NCI-H748 (cell line): ENCODE measurements at regions not wholly inside any gene's neighbourhood (a gene's known extent, or its start where the extent isn't known, plus 50 kb on each side); places are given as distances from the start of the nearest gene placed in this dataset.

Source experiments
- DNase-seq: peaks from one replicate; lab custom pipeline; 2025; ENCODE audit not compliant: unreplicated experiment; lab: John Stamatoyannopoulos, UW

DNA sequence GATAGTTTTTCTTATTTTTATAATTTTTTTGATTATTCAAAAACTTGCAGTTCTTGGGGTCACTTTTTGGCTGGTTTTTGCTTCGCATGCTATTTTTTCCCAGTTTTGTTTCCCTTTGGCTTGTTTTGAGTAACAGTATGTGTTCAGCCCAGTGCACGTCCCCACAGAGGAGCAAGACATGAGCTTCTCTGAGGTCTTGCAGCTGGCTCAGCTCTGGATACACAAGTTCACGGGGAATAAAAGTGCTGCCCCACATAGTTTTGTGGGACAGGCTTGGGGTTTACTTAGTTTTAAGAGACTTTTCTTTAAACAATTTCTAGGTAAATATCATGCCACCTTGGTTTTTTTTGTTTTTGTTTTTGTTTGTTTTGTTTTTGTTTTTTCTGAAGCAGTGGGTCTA, 297.8 kb upstream of the IRX1 start:
- DNase-seq, result no peak

DNA sequence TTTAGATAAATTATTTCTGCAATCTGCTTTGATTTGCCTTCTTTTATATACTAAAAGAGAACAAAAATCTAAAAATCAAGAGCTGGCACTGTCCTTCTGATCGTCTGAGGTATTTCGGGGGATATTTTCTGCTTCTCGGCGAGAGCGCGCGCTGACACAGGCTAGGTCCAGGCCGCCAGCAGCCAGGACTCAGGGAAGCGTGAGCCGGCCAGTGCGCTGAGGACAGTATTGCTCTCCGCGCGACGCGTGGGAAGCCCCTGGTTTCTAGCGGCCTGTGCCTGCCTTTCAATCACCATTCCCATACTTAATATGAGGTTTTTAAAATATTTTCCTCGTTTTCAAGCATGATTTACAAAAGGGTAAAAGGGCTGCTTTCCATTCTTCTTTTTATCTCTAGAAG, 307.3 kb upstream of the IRX1 start:
- no peak for DNase-seq

DNA sequence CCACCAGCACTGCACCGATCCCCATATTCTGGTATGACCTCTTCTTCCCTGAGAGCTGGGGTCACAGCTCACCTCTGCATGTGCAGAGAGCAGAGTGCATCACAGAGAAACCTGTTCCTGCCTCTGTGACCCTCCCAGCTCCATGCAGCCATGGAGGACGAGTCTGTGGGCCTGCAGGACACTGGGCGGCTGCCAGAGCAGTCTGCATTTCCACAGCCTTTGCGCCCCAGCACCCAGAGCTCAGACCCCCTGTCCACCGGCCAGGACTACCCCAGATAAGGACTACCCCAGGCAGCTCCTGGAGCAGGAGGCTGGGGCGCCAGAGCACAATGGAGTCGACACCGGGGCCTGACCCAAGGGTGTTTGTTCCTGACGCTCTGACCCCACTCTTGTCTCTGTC, 308.1 kb upstream of the IRX1 start:
- no peak for DNase-seq

DNA sequence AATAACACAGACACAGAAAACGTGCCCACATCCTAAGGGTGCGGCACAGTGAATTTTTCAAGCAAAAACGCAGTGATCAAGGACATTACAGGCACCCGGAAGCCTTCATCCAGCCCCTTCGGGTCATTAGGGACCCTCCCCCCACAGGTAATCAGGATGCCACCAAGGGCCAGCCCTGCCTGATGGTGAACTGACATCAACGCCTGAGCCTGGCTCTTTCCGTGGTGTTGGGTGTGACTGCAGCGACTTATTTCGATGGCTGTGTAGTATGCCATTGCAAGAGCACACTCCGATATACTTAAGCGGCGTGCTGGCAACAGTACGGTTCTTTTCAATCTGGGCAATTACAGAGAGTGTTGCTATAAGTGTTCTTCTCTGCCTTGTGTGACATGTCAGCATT, 310.0 kb upstream of the IRX1 start:
- DNase-seq, result no peak

DNA sequence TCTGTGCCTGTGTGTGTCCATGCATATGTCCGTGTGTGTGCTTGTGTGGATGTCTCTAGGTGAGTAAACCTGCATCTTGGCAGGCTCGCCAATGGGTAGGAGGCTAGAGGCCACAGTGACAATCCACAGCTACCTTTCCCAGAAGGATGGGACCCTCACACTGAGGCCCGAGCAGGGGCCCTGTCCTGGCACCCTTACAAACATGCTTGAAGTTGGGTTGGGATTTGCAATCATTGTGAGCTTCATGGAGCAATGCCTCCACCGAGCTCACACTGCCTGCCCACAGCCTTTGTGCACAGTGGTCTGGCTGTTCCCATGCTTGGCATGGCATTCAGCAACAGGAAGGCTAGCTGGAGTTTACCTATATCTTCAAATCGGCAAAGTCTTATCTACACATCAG, 311.1 kb upstream of the IRX1 start:
- no peak for DNase-seq

DNA sequence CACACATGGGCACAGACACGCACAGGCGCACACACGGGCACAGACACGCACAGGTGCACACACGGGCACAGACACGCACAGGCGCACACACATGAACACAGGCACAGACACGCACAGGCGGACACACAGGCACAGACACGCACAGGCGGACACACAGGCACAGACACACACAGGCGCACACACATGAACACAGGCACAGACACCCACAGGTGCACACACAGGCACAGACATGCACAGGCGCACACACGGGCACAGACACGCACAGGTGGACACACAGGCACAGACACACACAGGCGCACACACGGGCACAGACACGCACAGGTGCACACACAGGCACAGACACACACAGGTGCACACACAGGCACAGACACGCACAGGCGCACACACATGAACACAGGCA, 312.8 kb upstream of the IRX1 start:
- no peak for DNase-seq

DNA sequence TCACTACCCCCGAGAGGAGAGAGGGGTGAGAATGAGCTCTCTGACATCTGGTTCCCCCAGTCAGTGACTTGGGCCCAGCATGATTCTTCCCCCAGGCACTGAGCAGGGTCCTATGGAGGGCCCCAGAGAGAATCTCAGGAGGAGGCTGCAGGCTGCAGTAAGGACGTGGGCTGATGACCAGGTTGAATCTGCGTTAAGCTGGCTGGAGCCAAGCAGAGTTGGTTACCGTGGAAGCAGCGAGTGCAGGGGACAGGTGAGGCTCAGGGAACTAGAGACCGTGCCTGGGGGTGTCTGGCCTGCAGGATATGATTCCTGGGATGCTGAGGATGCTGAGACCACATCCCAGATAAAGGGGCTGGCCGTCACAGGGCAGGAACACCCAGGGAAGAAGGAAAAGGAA, 314.3 kb upstream of the IRX1 start:
- DNase-seq, result peak; percentile 45

DNA sequence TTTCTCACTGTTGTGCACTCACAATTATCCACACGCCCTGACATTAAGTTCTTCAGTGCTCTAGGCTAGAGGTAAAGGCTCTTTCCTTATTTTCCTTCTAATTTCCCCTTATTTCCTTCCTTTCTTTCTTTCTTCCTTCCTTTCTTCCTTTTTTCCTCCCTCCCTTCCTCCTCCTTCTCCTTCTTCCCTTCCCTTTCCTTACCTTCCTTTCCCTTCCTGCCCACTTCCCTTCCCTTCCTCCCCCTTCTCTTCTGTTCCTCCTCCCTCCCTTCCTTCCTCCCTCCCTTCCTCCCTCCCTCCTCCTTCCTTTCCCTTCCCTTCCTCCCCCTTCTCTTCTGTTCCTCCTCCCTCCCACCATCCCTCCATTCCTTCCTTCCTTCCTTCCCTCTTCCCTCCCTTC, 317.0 kb upstream of the IRX1 start:
- no peak for DNase-seq

DNA sequence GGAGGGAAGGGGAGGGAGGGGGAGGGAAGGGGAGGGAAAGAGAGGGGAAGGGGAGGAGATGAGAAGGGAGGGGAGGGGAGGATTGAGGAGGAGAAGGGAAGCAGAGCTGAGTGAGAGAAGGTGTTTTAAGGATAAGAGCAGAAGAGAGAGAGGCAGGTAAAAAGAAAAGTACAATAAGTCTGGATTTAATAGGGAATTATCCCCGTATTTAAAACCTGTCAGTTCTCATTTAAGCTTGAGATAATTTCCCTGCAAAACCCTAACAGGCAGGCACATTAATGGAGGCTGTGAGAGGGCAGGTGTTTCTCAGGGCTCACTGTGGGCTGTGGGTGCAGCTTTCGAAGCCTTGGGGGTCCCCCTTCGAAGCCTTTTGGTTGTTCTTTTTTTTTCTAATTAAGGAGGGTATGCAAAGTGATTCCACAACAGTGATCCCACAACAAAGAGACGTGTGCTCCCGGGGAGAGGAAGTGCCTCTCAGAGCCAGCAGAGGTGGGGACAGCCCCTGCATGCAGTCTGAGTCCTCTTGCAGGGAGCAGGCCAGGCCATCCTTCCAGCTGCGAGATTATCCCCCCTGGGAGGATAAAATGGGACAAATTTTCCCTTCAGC, 317.9 kb upstream of the IRX1 start:
- DNase-seq, result peak; percentile 49

DNA sequence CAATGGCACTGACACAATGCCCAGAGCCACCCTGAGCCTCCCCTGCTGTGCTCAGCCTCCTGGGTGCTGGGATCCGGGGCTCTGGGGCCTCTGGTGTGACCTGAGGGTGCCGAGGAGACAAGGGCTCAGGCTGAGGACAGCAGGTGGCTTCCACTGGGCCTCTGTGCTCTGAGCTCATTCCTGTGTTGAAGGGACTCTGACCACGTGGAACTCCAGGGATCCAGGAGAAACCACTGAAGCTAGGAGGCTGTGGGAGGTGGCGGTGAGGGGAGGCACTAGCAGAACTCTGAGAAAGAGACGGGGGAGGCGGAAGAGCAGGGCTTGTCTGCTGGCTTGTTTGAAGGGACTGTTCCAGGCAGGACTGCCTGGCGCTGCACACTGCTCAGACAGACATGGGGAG, 318.7 kb upstream of the IRX1 start:
- DNase-seq, result no peak

DNA sequence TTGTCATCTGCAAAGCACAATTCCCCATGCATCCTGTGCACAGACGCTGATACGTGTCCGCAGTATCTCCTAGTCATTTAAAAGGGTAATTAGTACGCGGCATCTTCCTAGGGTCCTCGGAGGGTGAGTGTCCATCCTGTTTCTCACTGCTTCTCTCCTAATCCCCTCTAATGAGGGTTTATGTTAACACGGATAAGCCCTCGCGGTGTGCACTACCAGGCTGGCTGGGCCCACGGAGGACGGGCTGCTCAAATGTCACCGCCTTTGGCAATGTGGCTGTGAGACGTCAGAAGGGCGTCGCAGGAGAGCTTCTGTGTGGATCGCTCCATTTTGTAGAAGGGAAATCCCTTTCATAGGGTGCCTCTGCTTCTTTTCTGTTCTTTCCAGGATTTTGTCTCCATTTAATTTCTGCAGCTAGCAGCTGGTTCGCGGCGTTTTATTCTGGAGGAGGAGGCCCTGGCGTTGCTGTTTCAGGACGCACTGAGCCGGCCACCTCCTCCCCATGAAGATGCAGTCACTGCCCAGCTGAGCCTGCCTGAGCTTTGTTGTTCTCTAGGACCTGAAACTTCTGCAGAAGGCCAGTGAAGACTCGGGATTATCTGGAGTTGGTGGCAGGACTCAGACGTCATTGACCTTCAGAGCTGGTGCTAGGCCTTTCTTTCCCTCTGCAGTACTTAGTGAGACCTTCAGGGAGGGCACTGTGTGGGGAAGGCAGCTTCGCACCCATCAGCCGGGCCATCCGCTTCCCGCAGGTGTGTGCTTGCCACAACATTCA, 326.1 kb upstream of the IRX1 start:
- peak; percentile 44 for DNase-seq

DNA sequence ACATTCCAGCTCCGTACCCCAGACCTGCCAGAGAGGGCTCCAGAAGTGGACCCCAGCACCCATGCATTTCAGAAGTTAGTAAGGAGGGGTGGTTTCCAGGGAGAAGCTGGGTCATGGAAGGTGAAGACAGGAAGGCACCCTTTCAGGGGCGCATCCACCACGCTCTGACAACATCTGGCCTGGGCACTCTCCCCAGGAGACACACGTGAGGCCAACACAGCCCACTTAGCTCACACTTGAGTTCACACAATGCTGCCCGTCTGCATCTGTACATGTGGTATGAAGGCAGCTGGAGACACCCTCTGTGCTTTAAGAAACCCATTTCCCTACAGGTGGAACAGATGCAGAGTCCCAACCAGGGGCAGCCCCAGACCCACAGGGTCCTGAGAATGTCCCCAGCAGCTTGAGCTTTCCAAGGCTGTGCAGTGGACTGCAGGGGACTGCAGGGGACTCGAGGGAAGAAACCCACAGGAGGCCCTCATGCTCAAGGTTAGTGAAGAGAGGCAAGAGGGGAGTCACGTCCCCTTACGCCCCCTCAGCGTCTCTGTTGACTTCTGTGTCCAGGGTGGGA, 326.8 kb upstream of the IRX1 start:
- no peak for DNase-seq

DNA sequence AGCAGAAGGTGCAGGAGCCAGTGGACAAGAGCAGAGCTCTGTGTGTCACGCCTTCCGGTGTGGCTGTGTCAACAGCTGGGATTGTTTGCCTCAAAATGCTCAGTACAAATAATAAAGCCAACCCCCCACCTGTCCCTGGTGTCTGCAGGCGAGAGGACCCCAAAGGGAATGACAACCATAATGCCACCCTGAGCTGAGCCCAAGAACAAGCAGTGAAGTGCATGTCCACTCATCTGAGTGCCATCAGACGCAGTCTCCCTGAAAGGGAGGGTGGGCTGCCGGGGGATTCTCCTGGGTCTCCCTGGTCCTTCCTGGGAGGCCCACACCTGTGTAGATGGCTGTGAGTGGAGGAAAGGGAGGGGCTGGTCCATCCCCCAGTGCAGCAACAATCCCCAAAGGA, 328.8 kb upstream of the IRX1 start:
- DNase-seq, result peak; percentile 77

DNA sequence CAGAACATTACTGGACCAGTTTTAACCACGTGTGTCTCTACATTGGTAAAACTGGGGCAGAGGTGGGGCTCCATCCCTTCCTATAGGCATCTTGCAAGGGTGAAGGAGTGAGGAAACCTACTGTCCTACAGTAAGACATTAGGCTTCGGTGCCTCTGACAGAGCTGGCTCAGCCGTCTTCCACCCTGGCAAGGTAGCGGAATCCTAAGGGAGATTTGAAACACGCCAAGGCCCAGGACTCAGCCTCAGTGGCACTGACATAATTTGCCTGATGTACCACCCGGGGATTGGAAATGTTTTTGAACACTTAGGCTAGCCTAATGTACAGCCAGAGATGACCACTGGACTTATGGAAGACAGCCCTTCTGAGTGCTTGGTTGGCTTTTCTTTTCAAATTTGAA, 329.7 kb upstream of the IRX1 start:
- DNase-seq, result no peak

DNA sequence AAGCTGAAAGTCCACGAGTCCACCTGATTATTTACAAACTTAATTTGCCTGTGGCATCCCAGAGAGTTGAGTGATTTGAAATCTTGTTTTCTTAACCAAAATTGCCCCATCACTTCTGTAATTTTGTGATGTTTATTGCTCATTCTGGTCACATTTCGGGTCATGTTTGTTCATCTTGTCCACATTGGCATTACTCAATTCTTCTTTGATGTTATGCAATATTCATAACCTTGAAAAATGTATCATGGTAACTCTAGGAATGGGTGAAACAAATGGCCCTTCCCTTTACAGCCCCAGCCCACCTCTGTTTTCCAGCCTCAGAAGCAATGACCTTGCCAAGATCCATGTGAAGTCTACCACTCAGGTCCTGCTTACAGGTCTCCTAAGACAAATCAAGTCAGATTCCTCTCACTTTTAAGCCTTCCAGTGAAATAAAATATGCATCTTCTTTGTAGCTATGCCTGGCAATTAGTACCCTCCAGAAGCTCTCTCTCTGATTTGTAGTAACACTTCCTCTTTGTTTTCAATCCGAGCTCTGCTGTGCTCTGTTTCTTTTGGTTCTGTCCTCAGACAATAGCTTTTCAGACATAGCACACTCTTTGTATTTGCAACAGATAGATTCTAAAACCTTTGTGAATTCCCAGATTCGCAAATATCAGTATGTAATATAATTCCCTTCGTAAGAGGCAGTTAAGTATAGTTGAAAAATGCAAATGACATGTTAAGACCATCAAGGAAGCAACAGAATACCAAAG, 330.3 kb upstream of the IRX1 start:
- DNase-seq, result no peak

DNA sequence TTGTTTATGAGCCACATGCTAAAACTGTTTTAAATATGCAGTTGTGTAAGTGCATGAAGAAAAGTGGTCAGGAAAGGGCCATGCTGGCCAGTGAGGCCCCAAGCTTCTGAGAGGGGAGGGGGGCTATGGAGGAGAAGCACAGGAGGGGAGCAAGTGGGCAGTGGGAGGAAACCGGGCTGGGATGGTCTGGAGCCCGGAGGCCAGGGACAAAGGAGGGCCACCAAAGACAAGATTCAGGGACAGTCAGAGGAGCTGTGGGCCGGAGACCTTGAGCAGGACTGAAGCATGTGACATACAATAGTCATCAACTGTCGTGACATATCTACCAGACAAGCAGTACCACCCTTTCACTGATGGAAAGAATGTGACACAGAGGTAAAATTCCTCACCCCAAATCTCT, 333.2 kb upstream of the IRX1 start:
- DNase-seq, result no peak

DNA sequence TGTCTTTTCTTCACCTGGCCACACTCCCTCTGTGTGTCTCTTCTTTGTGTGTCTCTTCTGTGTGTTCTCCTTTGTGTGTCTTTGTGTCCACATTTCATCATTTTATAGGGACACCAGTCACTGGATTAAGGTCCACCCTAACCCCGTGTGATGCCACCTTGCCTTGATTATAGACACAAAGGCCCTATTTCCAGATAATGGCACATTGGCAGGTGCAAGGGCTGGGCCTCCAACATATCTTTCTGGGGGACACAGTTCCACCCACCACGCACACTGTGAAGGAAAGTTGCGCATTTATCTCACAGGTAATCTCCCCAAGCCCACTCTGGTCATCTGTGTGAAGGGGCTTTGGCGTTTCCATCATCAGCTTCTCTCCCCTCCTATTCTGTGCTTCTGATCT, 334.6 kb upstream of the IRX1 start:
- no peak for DNase-seq

DNA sequence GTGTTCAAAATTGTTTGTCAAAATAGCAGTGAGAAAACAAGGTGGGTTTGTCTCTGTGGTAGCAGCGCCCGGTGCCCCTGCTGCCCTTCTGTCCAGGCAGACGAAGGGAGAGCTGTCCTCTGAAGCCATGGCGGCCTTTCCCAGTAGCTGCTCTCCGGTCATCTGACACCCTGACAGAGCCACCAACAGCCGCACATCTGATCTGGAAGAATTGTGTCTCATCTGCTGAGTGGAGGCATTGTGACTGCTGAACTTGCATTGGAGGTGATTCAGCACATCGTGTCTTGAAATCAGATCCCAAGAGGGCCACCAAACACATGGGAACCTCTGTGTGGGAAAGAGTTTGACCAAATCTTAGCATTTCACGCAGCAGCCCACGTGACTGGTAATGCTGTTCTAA, 337.6 kb upstream of the IRX1 start:
- DNase-seq, result peak; percentile 53

DNA sequence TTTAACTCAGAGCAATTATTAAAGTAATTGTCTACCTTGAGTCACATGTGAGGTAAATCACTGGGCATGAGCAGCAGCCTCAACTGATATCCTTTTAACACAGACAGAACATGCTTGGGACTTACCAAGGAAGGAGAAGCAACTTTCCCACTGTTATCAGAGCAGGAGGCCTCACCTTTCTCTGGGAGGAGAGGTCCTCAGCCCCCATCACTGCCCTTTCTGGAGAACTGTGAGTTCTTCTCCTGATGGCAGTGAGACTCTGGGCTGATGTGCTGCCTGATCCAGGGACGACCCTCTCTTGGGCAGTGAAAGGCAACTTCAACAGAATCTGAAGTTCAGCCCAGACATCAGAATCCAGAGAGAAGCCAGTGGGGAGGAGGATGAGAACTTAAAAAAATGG, 343.4 kb upstream of the IRX1 start:
- DNase-seq, result no peak

DNA sequence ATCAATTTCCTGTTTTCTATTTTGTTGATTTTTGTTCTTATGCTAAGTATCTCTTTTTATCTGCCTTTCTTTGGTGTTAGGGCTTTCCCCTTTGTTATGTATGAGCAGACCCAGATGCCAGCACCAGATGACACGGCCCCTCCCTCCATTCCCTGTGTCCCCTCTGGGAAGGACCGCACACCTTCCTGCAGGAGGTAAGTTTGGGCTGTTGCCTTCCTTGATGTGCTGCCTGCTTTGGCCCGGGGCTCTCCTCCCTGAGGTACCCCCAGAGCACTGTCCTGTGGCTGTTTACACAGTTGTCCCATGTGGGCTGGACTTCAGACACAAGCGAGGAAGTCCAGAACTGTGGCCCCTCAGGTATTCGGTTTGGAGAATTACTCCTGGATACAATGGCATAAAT, 343.8 kb upstream of the IRX1 start:
- DNase-seq, result no peak

DNA sequence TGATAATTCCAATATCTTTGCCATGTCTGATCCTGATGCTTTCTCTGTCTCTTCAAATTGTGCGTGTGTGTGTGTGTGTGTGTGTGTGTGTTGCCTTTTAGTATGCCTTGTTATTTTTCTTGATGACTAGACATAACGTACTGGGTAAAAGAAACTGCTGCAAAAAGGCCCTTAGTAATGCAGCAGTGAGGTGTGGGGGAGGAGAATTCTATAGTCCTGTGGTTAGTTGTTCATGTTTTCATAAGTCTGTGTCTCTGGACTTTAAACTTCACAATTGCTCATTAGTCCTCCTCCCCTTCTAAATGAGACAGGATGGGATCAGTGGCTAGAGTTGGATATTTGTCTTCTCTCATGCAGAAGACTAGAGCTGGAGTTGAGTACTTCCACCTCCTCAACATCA, 346.2 kb upstream of the IRX1 start:
- no peak for DNase-seq

DNA sequence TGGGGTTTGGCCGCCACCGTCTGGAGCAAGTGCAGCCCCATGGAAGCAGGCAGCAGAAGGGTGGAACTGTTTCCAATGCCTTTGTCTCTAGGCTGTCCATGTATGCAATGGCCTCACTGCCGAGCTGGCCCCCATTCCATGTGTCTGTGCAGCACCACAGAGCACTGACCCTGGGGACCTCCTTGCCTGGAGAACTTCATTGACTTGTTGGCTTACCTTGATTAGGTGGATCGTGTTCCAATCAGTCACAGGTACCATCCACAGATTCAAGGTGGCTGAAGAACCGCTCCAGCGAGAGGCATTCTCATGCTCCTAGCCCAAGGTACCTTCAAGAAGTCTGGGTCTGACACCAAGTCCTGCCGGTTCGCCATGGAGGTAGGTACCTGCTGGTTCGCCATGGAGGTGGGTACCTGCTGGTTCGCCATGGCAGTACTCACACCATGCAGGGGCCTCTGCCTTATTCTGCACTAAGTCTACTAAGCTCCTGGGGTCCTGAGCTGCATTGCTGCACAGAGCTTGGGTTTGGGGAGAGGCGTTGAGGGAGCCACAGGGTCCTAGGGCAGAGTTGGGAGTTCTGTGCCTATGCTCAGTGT, 358.3 kb upstream of the IRX1 start:
- DNase-seq, result no peak
